GM19397 (cell line): ENCODE measurements at regions not wholly inside any gene's neighbourhood (a gene's known extent, or its start where the extent isn't known, plus 50 kb on each side); places are given as distances from the start of the nearest gene placed in this dataset.
A peak's percentile ranks its signal among the peaks of the same experiment; 100 is the strongest.

Experiments used
- ATAC-seq: cut with Tn5 transposase; IDR thresholded peaks from one replicate; pipeline ENCODE4 v1.9.1; 2021; ENCODE audit warnings: mild to moderate bottlenecking, moderate library complexity; ENCODE audit not compliant: unreplicated experiment

DNA sequence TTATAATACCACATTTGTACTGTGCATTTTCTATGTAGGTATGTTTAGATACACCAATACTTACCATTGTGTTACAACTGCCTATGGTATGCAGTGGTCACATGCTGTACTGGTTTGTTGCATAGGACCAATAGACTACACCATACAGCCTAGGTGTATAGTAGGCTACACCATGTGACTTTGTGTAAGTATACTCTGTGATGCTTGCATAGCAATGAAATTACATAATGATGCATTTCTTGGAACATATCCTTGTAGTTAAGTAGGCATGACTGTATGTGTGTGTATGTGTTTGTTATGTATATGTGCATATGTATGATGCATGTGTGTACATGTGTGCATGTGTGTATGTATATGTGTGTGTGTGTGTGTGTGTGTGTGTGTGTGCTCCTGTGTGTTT lies 157.6 kb downstream of the TDRD15 start:
- ATAC-seq = no peak

DNA sequence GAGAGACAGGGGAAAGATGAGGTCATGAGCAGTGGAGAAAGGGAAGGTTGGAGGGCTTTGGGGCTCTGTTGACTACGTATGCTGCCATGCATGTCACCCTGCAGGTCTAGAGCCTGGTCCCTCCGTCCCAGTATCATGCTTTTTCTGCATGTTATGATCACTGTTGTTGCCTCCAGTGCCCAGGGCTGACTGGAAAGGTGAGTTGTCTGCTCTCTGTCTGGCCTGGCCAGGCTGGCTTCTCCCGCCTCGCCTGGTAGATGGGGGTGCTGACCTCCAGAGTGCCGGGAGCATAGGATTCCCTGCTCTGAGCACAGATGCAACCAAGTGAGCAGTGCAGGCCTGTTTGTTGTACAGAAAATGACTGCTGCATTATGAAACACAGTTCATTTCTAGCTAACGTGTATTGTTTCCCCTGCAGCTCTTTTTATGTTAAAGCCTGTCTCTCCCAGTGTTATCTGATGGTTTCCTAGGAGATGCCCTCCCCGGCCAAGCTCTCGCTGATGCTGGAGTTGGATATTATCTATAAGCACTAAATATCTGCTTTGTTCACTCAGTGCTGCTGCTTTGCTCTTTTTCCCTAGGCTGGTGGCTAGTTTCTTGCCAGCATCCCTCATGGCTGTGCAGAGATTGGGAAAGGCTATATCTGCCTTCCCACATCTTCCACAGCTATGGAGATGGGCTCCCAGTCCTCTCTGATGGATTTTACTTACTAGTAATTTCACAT lies 158.2 kb downstream of the TDRD15 start:
- no peak for ATAC-seq

GRCh38 chr2:21282515-21282898 lies 158.7 kb downstream of the TDRD15 start:
- no peak for ATAC-seq

- no peak for ATAC-seq
Observed at GRCh38 chr2:21288299-21288698, 164.5 kb downstream of the TDRD15 start.

DNA sequence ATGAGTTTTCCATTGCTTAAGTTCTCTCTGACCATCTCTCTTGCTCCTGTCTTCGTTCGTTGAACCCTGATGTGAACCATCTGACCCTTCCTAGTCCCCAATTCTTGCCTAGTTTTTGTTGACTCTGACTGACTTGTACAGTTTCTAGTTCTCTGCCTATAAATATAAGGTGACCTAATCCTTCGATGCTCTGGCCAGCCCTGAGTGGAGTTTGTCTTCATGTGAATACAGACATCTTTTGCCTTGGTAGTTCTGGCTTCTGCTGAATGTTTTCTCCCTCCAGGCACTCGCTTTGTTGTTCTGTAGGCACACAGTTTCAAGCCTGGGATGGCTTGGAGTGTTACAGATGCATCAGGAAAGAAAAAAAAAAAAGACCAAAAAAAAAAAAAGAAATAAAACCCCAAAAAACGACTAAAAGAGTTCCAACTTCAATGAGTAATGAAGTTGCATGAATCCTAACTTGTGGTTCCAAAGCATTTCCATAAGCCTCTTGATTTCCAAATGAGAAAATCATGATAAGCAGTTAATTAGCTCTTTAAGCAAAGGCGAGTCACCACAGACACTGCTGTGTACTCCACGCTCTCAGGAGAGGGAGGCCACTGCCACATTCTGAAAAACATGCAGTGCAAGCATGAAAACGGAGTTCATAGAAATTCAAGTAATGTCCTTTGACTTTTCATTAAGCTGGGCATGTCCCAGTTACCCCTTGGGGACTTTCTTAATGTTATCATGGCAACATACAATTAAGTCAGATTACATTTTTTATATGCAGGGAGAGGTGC lies 165.2 kb downstream of the TDRD15 start:
- ATAC-seq = no peak

GRCh38 chr2:21289551-21289950 lies 165.8 kb downstream of the TDRD15 start:
- no peak for ATAC-seq

- no peak for ATAC-seq
Observed at GRCh38 chr2:21289989-21290388, 166.2 kb downstream of the TDRD15 start.

DNA sequence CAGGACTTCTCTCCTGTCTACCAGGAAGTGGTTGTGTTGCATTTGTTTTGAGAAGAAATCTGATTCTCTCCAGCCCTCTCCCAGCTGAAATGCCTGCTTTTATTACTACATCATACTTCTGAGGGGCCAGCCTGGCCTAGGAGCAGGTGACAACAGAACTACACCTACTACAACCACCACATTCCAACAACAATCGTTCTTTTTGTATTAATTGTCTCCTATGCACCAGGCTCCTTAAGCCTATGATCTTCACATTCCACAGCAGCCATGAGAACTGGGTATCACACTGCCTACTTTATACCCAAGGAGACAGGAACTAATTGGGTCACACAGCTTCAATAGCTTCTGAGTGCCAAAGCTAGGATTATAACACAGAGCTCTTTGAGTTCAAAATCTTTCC lies 167.7 kb downstream of the TDRD15 start:
- ATAC-seq = no peak

GRCh38 chr2:21294446-21294845 lies 170.7 kb downstream of the TDRD15 start:
- ATAC-seq = no peak

DNA sequence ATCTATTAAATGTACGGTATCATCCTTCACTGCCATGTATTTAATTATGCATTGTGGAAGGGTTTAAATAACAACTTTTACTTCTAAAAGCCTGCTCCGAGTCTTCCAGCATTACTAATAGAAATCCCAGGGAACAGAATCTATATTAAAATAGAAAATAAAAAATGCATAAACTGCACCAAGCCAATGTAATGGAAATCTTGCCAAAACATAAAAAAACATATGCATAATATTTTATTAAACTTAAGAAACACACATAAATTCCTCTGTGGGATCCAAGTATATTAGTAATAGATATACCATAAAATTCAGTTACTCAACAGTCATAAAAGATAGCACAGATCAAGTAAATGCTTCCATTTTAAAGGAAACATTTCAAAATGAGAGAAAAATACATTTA lies 175.6 kb downstream of the TDRD15 start:
- ATAC-seq = no peak

GRCh38 chr2:21301871-21302455 lies 178.2 kb downstream of the TDRD15 start:
- no peak for ATAC-seq

GRCh38 chr2:21303876-21304275 lies 180.1 kb downstream of the TDRD15 start:
- no peak for ATAC-seq

GRCh38 chr2:21305581-21305980 lies 181.8 kb downstream of the TDRD15 start:
- no peak for ATAC-seq

DNA sequence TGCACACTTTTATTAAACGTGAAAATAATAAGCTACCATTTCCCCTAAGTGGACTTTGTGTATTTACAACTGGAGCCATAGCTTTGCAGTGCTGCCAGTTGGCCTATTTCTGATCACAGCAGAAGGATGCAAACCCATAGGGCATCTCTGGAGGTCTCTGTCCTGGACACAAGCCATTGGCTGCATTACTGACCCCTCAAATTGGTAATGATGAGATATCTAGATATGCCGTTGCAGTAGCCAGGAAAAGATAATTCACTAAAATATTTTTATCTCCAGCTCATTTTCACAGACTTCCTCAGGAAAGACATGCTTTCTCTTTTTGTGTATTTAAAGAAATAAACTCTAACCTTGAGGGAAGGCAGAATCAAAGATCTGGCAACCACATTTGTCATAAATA lies 182.5 kb downstream of the TDRD15 start:
- ATAC-seq = no peak

- no peak for ATAC-seq
Observed at GRCh38 chr2:21307037-21307436, 183.3 kb downstream of the TDRD15 start.

GRCh38 chr2:21310493-21310892 lies 186.7 kb downstream of the TDRD15 start:
- ATAC-seq = no peak

- no peak for ATAC-seq
Observed at GRCh38 chr2:21314322-21314835, 190.6 kb downstream of the TDRD15 start.

GRCh38 chr2:21317131-21317530 lies 193.4 kb downstream of the TDRD15 start:
- ATAC-seq = peak; percentile 78

- no peak for ATAC-seq
Observed at GRCh38 chr2:21318263-21318662, 194.5 kb downstream of the TDRD15 start.

- no peak for ATAC-seq
Observed at GRCh38 chr2:21326152-21326551, 202.4 kb downstream of the TDRD15 start.

DNA sequence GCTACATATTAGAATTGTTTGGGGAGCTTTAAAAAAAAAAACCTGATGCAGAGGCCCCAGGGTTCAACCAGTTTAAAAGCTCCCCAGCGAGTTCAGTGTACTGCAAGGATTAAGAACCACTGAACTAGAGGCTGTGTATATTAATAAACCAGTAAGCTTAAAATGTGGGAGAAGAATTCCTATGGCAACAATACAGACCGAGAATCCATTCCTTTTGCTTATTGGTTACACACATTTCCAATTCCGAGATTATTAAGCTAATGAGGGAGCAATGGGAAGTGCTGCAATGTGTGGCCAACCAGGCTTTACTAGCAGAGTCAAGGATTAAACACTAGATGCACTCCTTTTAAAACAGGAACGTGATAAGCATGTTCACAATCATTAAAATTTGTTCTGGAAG lies 204.4 kb downstream of the TDRD15 start:
- ATAC-seq = no peak
